SK-N-SH treated with all-trans-retinoic acid at 6 μM for 48 hours (cell line): ENCODE measurements at regions not wholly inside any gene's neighbourhood (a gene's known extent, or its start where the extent isn't known, plus 50 kb on each side); places are given as distances from the start of the nearest gene placed in this dataset.

Experiments
- ATAC-seq: fragments of 200-7000 bp; cut with Tn5 transposase; 3 replicates; pipeline ENCODE4 v1.9.1; 2020; ENCODE audit warnings: mild to moderate bottlenecking, moderate library complexity
- ARNTL ChIP-seq: fragments of 450-650 bp; formaldehyde crosslinking; IDR thresholded peaks from 2 replicates; pipeline ENCODE4 v1.5.0; 2020; ENCODE audit warnings: low read depth, mild to moderate bottlenecking, moderate library complexity, borderline replicate concordance
- CSRNP3 ChIP-seq: fragments of 250-450 bp; sonication (Bioruptor Pico); IDR thresholded peaks from 2 replicates; pipeline ENCODE4 v1.5.1; 2021; ENCODE audit warnings: mild to moderate bottlenecking, moderate library complexity
- ESRRG ChIP-seq: fragments of 250-450 bp; sonication (Bioruptor Pico); IDR thresholded peaks from 2 replicates; pipeline ENCODE4 v1.6.1; 2021; ENCODE audit warnings: mild to moderate bottlenecking
- GLIS3 ChIP-seq: fragments of 250-450 bp; sonication (Bioruptor Pico); IDR thresholded peaks from 2 replicates; pipeline ENCODE4 v1.5.0; 2020; ENCODE audit warnings: mild to moderate bottlenecking, moderate library complexity
- ISL1 ChIP-seq: fragments of 250-450 bp; sonication (Bioruptor Pico); IDR thresholded peaks from 2 replicates; pipeline ENCODE4 v2.1.2; 2022; ENCODE audit warnings: mild to moderate bottlenecking, moderate library complexity
- OSR1 ChIP-seq: fragments of 250-450 bp; sonication (Bioruptor Pico); IDR thresholded peaks from 2 replicates; pipeline ENCODE4 v1.8.0; 2022; ENCODE audit warnings: moderate library complexity, mild to moderate bottlenecking, inconsistent platforms
- POU6F1 ChIP-seq: fragments of 250-450 bp; sonication (Bioruptor Pico); IDR thresholded peaks from 2 replicates; pipeline ENCODE4 v1.8.0; 2021; ENCODE audit warnings: low read depth, mild to moderate bottlenecking, moderate library complexity, borderline replicate concordance
- RARB ChIP-seq: fragments of 250-450 bp; sonication (Bioruptor Pico); IDR thresholded peaks from 2 replicates; pipeline ENCODE4 v1.8.0; 2021; ENCODE audit warnings: mild to moderate bottlenecking, moderate library complexity
- SNAI2 ChIP-seq: fragments of 250-450 bp; sonication (Bioruptor Pico); IDR thresholded peaks from 2 replicates; pipeline ENCODE4 v1.5.0; 2020; ENCODE audit warnings: mild to moderate bottlenecking, moderate library complexity
- TOX ChIP-seq: fragments of 250-450 bp; sonication (Bioruptor Pico); IDR thresholded peaks from 2 replicates; pipeline ENCODE4 v1.8.0; 2021; ENCODE audit warnings: mild to moderate bottlenecking, moderate library complexity, borderline replicate concordance
- TSHZ2 ChIP-seq: fragments of 250-450 bp; sonication (Bioruptor Pico); IDR thresholded peaks from 2 replicates; pipeline ENCODE4 v1.5.0; 2020; ENCODE audit warnings: mild to moderate bottlenecking, moderate library complexity
- ZFP30 ChIP-seq: fragments of 450-650 bp; formaldehyde crosslinking; IDR thresholded peaks from 2 replicates; pipeline ENCODE4 v1.5.0; 2022; ENCODE audit warnings: mild to moderate bottlenecking, moderate library complexity
- ZNF70 ChIP-seq: fragments of 450-650 bp; formaldehyde crosslinking; IDR thresholded peaks from 2 replicates; pipeline ENCODE4 v1.5.0; 2020; ENCODE audit warnings: mild to moderate bottlenecking, moderate library complexity
- ZNF8 ChIP-seq: fragments of 450-650 bp; formaldehyde crosslinking; IDR thresholded peaks from 2 replicates; pipeline ENCODE4 v1.5.0; 2020; ENCODE audit warnings: mild to moderate bottlenecking, moderate library complexity
- TF ChIP-seq, protein P1 (sequence below): fragments of 250-450 bp; sonication (Bioruptor Pico); IDR thresholded peaks from 2 replicates; pipeline ENCODE4 v1.8.0; 2020; ENCODE audit warnings: mild to moderate bottlenecking, moderate library complexity, borderline replicate concordance

DNA sequence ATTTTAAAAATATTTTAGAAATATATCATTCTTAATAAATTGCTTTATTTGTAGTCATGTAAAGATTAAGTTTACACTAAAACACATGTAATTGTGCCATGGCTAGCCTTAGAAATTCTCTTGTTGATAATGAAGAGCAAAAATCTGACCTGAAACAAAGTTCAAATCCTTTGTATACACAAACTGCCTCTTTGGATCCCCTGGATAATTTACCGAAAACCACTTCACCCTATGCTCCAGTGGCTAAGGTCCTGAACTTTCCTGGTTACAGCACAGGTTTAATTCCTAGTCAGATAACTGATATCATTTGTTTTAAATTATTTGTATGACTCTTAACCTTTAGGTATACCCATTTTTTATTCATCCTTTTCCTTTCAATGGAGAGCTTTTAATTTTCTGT is 1093.2 kb upstream of the ADGRL4 start (continued):
- no peak for TF ChIP-seq TSHZ2
- no peak for TF ChIP-seq SNAI2 (CRISPR knock-in tag)
- TF ChIP-seq GLIS3 (CRISPR knock-in tag) = no peak

DNA sequence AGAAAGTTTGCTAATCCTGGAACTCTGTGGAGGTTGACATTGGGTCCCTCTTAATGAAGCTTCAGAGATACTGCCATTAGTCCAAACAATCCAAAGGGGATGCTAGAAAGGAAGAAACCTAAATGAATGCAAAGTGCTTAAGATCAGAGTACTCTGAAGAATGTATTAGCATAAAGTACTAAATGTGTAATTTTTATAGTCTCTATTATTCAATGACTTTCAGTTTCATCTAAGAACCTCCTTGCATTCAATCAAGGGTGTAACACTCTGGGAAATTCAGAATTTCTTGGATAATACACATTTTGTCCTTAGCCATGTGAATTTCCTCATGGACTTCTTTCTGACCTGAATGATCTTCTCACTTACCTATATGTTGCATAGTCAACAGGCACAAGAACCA is 1078.5 kb upstream of the ADGRL4 start:
- TF ChIP-seq TOX (CRISPR knock-in tag) = no peak
- no peak for TF ChIP-seq ZNF70
- no peak for TF ChIP-seq GLIS3 (CRISPR knock-in tag)
- ATAC-seq = no peak

DNA sequence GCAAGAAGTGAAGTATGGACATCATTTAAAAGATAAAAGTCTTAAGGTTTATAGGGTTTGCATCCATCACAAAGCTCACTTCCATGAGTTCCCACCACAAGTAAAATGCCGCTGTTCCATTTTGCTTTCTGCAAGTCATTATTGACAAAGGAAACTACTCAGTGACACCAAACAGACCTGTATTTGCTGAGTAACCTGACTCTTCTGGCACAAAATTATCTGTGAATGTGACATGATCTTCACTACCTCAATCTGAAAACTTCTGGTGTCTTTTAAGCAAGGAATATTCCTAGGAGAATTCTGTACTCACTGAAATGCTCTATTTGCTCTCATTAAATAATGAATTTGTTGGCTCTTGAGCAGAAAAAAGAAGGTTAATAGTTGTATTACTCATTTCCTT is 1077.4 kb upstream of the ADGRL4 start:
- ATAC-seq = no peak

DNA sequence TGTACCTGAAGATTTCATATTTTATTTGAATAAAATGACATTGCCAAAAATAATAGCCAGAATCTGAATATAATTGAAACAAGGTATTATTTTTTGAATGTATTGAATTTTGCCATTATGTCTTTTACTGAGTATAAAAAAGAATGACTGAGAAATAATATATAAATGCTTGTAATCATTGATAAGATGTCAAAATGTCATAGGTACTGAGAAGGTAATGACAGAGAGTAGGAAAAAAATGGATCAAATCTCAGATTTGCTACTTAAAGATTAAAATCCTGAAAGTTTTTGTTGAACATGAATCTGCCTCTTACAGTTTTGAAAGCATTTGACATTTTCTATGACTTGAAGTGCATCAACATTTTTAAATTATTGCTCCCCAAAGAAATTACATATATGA is 1069.9 kb upstream of the ADGRL4 start:
- ATAC-seq = no peak
- TF ChIP-seq, protein P1, sequence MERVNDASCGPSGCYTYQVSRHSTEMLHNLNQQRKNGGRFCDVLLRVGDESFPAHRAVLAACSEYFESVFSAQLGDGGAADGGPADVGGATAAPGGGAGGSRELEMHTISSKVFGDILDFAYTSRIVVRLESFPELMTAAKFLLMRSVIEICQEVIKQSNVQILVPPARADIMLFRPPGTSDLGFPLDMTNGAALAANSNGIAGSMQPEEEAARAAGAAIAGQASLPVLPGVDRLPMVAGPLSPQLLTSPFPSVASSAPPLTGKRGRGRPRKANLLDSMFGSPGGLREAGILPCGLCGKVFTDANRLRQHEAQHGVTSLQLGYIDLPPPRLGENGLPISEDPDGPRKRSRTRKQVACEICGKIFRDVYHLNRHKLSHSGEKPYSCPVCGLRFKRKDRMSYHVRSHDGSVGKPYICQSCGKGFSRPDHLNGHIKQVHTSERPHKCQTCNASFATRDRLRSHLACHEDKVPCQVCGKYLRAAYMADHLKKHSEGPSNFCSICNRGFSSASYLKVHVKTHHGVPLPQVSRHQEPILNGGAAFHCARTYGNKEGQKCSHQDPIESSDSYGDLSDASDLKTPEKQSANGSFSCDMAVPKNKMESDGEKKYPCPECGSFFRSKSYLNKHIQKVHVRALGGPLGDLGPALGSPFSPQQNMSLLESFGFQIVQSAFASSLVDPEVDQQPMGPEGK (CRISPR knock-in tag) = no peak
- TF ChIP-seq CSRNP3 (CRISPR knock-in tag) = no peak

More for the DNA sequence above, 1077.4 kb upstream of the ADGRL4 start:
- no peak for TF ChIP-seq ARNTL (CRISPR knock-in tag)
- TF ChIP-seq ISL1 (CRISPR knock-in tag) = no peak
- no peak for TF ChIP-seq ESRRG (CRISPR knock-in tag)
- TF ChIP-seq TSHZ2 = no peak
- TF ChIP-seq RARB (CRISPR knock-in tag) = no peak
- no peak for TF ChIP-seq OSR1 (CRISPR knock-in tag)
- no peak for TF ChIP-seq ZFP30 (CRISPR knock-in tag)
- no peak for TF ChIP-seq ZNF70
- TF ChIP-seq POU6F1 (CRISPR knock-in tag) = no peak

- ATAC-seq = no peak
- TF ChIP-seq ZNF8 = no peak
These were observed 1068.8 kb upstream of the ADGRL4 start for GRCh38 chr1:80075351-80075750.
